ENCODE measurements at regions not wholly inside any gene's neighbourhood (a gene's known extent, or its start where the extent isn't known, plus 50 kb on each side); places are given as distances from the start of the nearest gene placed in this dataset.
A peak's percentile ranks its signal among the peaks of the same experiment; 100 is the strongest.

DNA sequence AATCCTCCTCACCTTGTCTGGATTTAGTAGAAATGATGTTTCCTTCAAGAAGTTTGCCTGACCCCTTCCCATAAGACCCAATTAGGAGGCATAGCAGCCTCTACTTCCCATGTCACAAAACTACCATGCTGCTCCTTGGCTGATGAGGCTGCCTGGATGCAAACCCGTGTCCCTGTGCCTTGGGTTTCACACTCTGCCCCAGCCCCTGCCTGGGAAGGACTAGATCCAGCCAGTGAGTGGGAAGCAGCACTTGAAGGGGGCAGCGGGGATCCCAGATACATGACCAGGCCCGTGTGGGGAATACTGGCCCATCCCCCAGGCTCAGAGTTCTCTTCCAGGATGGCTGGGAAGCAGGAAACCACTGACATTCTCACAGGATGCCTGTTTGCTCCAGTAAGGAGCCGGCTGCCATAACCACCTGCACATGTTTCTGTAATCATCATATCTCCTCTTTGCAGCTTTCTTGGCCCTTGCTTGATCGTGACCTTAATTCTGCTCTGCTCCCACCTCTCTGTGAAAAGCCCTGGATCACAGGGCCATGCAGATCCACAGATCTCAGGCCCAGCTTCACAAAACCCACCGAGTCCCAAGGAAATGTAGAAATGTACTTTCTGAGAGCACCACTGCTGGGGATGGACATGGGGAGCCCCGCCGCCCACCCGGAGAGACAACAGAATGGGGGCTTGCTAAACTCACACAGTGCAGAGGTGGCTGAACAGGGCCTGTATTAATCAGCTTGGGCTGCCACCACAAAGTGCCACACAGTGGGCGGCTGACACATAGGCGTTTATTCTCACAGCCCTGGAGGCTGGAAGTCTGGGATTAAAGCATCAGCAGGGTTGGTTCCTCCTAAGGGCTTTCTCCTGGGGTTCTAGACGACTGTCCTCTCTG lies 287.8 kb upstream of the IGFBP3 start:
- Mint-ChIP-seq H3K4me3 (no peak overlapping the region), H3K27me3 (ENCODE audit: low read depth) (peaks cover 9% of the 10 kb centered on the region), H3K4me1 (peaks cover 23% of the 10 kb centered on the region), H3K9me3 (no peaks in the 10 kb centered on the region), H3K27ac (peak overlapping the region; percentile 52 to 83 (median 64)), H3K36me3 (ENCODE audit: low read depth) (no peaks in the 10 kb centered on the region)
- TF ChIP-seq CTCF (IDR thresholded peaks at IDR 0.05; ENCODE audit: unreplicated experiment in 3 of 3): no peak

DNA sequence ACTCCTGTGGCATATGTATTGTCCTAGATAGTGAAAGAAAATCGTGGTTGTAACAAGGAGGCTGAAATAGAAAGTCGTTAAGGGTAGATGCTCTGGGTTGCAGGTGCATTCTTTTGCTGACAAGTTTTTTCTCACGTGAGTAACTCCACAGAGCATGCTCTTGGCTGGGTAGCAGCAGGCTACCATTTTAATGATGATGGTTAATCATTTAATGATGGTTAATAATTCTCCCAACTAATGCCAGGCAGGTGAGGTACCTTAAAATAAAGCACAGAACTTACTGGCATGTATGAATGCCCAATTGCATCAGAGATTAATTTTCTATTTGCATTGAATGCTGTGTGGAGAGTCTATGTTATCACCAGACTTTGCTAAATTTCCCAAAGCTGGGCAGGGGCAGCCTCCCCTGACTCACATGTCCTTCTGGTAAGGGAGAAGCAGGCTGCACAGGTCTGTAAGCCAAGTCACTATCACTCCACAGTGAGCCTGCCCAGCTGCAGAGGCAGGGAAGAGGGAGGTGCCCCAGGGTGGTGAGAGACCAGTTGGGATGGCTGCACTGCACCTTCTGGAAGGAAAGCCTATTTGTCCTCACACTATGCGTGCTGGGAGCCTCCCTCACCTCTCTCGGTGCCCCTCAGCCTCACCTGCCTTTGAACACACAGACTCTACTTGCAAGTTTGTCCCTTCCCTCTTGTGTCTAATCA lies 287.0 kb upstream of the IGFBP3 start:
- no peaks in the 10 kb centered on the region for H3K36me3 Mint-ChIP-seq (ENCODE audit: low read depth)
- H3K27me3 Mint-ChIP-seq (ENCODE audit: low read depth): peaks cover 4% of the 10 kb centered on the region
- H3K9me3 Mint-ChIP-seq: no peaks in the 10 kb centered on the region
- H3K4me3 Mint-ChIP-seq: no peak overlapping the region
- peak overlapping the region; percentile 52 to 83 (median 64) for H3K27ac Mint-ChIP-seq
- peaks cover 23% of the 10 kb centered on the region for H3K4me1 Mint-ChIP-seq
- no peak for TF ChIP-seq CTCF (IDR thresholded peaks at IDR 0.05; ENCODE audit: unreplicated experiment in 3 of 3)

GRCh38 chr7:46206476-46207060 lies 285.5 kb upstream of the IGFBP3 start:
- Mint-ChIP-seq H3K9me3 (no peaks in the 10 kb centered on the region), H3K4me3 (no peak overlapping the region), H3K27me3 (ENCODE audit: low read depth) (peaks cover 4% of the 10 kb centered on the region), H3K27ac (peak overlapping the region in 1 of 3 experiments; percentile 32), H3K4me1 (peaks cover 23% of the 10 kb centered on the region), H3K36me3 (ENCODE audit: low read depth) (no peaks in the 10 kb centered on the region)
- no peak for TF ChIP-seq CTCF (IDR thresholded peaks at IDR 0.05; ENCODE audit: unreplicated experiment in 3 of 3)

DNA sequence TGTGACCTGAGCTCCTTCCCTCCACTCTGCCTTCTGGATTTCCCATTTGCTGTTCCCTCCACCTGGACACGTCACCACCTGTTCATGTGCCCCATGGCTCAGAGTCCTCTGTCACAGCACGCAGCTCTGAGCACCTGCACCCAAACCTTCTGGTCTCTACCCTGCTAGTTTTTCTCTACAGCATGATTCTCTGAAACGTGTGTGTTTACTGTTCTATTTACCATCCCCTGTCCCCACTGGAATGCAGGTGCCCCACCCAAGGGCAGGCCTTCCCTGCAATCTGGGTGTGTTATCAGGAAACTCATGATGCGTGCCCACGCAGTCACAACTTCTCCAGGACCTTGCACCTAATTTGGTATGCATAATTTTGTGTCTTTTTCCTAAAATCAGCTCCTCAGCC lies 284.4 kb upstream of the IGFBP3 start:
- TF ChIP-seq CTCF (IDR thresholded peaks at IDR 0.05; ENCODE audit: unreplicated experiment in 3 of 3): no peak
- H3K4me3 Mint-ChIP-seq: no peak overlapping the region

GRCh38 chr7:46203926-46204325 lies 282.9 kb upstream of the IGFBP3 start:
- Mint-ChIP-seq H3K27ac (no peak overlapping the region), H3K36me3 (ENCODE audit: low read depth) (no peaks in the 10 kb centered on the region), H3K4me3 (no peak overlapping the region), H3K9me3 (no peaks in the 10 kb centered on the region), H3K27me3 (ENCODE audit: low read depth) (peaks cover 2% of the 10 kb centered on the region), H3K4me1 (peaks cover 8% of the 10 kb centered on the region)
- TF ChIP-seq CTCF (IDR thresholded peaks at IDR 0.05; ENCODE audit: unreplicated experiment in 3 of 3): no peak

More for the DNA sequence above, 284.4 kb upstream of the IGFBP3 start:
- H3K27me3 Mint-ChIP-seq (ENCODE audit: low read depth): peaks cover 4% of the 10 kb centered on the region
- H3K27ac Mint-ChIP-seq: peak overlapping the region in 2 of 3 experiments; percentile 11 to 71
- no peaks in the 10 kb centered on the region for H3K36me3 Mint-ChIP-seq (ENCODE audit: low read depth)
- H3K4me1 Mint-ChIP-seq: peaks cover 19% of the 10 kb centered on the region
- H3K9me3 Mint-ChIP-seq: no peaks in the 10 kb centered on the region

Data from nephron (organoid).